T-helper 1 cell (primary cell): ENCODE measurements at regions not wholly inside any gene's neighbourhood (a gene's known extent, or its start where the extent isn't known, plus 50 kb on each side); places are given as distances from the start of the nearest gene placed in this dataset.
"Not testable (repeated sequence)": the region's sequence is repeated elsewhere in the genome, so short reads cannot be mapped to it uniquely, and the experiment has no call there.

Experiments
- DNase-seq, 5 donors: peaks; one replicate each; pipeline ENCODE4 v3.0.0-alpha.2; 2012 to 2020

DNA sequence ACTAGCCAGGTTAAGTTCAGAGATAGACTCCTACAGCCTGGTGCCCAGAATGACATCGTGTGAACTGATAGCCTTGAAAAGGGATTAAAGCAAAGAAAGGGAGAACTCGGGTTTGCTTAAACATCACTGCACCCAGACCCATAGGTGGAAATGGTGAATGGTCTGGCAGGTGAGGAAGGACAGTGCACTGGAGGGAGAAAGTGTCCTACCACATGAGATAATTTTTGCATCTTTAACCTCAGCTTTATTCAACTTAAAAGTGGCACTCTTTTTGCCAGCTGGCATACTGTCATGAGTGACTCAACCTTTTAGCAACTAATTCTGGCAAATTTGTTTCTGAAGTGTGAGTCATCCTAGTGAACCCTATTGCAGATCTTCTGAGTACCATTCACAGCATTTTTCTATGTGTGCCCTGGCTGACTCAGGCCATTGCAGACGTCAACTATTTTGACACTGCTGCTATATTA, 53.0 kb upstream of the DAPP1 start:
- peak in 1 of 5 donors; percentile 33 for DNase-seq

DNA sequence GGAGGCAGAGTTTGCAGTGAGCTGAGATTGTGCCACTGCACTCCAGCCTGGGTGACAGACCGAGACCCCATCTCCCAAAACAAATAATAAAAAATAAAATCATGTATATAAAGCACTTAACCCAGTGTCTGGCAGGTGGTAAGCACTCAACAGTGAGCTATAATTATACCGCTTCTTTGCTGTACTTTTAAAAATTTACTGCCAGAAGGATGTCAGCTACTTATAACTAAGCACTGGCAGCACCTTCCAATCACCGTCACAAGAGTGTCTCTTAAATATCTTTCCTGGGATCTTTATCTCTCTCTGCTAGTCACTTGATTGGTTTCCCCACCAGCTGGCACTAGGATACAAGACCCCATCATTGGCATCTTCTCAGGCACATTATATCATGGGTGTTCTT, 53.9 kb upstream of the DAPP1 start:
- DNase-seq = no peak

GRCh38 chr4:99759988-99760387, 56.6 kb upstream of the DAPP1 start:
- DNase-seq = no peak

GRCh38 chr4:99759346-99759984, 57.2 kb upstream of the DAPP1 start:
- no peak for DNase-seq

DNA sequence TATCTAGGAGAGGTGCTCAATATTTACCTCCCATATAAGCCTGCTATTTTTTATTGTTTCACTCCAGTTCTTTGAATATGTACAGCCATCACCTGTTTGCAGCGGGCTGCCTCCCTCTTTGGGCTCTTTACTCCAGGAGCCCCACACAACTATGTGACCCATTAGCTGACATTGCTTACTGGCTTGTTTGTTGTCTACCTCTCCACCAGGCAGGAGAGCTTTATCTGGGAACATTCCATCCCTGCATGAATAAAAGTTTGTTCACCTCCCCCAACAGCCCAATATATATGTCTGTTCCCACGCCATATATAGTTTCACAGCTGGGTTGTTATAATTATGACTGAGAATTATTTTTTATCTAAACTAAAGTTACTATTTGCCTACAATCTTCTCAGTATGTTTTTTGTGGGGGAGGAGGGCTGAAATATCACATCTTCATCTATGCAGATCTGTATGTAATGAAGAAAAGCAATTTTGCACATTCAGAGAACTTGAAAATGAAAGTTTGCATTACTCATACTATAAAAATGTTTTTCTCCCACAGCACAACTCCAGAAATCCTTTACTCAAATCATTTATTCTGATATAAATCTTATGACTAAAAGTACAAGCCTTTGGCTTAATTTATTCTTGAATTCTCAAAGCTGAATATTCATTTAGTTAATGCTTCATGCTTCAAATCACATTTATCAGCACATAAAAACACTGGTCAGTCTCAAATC, 61.2 kb upstream of the DAPP1 start:
- DNase-seq = no peak

DNA sequence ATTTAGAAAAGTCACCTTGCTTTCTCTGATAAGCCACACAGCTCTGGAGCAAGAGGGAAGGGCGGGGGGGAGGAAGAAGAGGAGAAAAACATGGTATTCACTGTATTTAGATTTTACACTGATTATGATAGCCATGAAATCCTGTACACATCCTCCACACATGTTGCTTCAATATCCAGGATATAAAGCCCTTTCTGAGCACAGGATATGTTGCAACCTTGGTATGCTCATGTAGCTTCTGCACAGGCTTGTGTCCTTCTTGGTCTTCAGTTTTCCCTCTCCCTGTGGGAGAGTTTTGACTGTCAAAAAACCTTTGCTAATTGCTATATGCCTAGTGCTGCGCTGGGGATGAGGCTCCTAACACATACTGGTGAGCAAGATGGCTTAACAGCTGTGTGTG, 61.9 kb upstream of the DAPP1 start:
- no peak for DNase-seq

GRCh38 chr4:99753931-99754330, 62.7 kb upstream of the DAPP1 start:
- DNase-seq = no peak

- DNase-seq = no peak
These were observed 66.9 kb upstream of the DAPP1 start for GRCh38 chr4:99749445-99750391.

DNA sequence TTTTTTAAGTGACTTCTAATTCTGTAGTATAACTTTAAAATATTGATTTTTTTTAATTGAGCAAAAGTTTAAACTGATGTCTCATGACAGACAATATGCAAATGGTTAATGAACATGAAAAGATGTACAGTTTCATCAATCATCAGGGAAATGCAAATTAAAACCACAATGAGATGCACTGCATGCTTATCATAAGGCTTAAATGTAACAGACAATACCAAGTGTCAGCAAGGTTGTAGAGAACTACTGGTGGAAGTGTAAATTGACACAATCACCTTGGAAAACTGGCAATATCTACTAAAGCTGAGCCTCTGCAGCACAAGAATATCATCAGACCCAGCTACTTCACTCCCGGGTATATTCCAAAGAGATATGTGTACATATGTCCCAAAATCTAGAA, 70.2 kb upstream of the DAPP1 start:
- DNase-seq = no peak

DNA sequence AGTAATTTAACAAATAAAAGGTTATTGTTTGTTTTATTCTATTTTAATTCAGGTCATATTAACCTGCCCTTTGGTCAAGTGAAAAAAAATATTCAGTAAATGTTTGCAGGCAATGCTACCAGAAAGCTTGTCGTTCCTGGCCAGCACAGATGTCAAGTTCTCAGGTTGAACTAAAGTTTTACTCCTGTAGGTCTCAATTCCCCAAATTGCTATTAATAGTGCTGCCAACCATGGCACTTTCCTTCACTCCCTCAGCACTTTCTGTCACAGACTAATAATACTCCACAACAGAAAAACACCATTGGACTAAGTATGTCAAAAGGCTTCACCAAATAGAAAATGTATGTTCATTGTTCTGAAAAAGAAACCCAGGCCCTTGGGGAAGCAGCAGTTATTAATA, 79.2 kb upstream of the C4orf54 start:
- no peak for DNase-seq

GRCh38 chr4:99735822-99736221, 78.2 kb upstream of the C4orf54 start:
- DNase-seq = no peak

- DNase-seq = no peak
These were observed 77.1 kb upstream of the C4orf54 start for GRCh38 chr4:99734583-99735322.

- not testable (repeated sequence) for DNase-seq
These were observed 75.8 kb upstream of the C4orf54 start for GRCh38 chr4:99733455-99733854.

GRCh38 chr4:99729186-99729585, 71.6 kb upstream of the C4orf54 start:
- DNase-seq = no peak

- no peak for DNase-seq
These were observed 66.4 kb upstream of the C4orf54 start for GRCh38 chr4:99724067-99724466.

DNA sequence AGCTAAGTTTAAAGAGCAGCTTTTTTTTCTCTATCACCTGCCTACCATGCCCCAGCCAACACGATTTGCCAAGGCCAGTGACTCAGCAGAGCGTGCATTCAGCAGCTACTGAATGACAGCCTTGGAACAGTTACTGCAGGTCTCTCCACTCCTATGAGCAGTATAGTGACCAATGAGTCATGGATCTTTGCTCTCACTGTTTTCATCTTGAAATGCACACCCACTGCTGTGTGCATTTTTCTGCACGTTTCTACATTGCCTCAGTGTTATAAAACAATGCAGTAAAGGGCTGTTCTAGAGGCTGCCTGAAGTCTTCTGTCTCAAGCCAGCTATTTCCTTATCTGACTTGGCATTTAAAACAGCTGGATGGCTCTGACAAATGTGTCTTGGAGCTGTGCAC, 66.0 kb upstream of the C4orf54 start:
- no peak for DNase-seq

DNA sequence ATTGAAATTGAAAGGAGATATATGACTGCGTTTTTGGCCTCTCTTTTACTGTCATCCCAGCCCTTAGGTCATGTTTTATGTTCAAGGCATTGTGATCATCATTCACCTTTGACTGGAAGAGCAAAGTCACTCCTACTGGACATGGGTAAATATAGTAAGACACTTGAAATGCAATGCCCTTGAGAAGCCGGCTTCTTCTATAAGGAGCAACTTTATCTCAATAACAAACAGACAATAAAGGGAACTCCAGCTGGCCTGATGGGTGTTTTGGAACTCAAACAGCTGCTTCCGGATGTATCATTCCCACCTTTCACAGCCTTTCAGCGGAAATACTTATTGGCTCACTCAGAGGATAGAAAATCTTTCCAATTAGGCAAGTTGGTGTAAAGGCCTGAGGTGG, 65.1 kb upstream of the C4orf54 start:
- no peak for DNase-seq

DNA sequence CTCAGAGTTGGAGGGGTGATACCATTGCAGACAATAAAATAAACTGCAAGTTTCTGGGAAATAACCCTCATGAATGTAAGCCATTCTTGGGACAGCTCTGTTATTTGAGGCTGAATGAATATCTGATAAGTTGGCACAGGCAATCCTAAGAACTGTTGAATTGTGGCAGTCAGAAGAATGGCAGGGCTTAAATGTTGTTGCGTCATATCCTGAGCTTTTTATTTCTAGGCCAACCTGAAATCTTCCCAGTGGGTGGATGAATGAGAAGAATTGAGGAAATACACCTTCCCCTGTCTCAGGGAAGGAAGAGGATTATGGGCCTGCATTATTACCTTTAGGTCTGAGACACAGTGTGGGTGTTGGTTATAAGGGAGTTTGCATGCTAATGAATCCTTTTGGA, 64.4 kb upstream of the C4orf54 start:
- no peak for DNase-seq

GRCh38 chr4:99720206-99720605, 62.6 kb upstream of the C4orf54 start:
- no peak for DNase-seq

DNA sequence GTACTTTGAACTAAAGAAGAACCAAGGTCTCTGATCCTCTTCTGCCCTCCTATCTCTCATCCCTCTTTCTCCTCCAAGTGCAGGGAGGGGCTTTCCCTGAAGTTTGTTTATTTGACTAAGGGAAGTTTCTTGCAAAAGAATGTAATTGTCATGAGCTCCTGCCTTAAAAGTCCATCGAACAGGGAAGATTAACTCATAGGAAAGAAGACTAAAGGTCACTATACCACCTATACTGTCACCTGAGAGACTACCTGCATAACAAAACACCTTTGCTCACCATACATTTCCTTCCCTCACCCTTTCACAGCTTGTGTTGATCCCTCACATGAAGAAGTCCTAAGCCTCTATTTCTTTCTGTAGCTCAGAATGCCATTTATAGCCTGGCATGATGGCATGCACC, 59.4 kb upstream of the C4orf54 start:
- DNase-seq = no peak

DNA sequence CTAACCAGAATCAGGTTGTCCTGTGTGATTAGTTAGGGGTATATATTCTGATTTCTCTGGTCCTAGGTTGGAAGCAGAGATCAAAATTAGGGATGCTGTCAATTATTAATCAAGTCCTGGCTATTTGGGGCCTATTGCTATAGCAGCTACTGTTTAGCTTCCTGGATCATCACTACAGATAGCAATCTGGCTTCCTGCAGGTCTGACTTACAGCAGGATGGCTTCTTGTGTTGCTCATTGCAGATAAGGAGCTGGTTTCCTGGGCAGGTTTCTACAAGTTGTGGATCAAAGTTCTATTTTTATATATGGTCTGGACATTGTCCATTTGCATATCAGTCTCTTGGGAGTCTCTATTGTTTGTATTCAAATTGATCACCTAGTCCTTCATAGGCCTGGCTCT, 57.7 kb upstream of the C4orf54 start:
- DNase-seq = no peak

GRCh38 chr4:99714179-99714578, 56.6 kb upstream of the C4orf54 start:
- DNase-seq = no peak

GRCh38 chr4:99712530-99712929, 54.9 kb upstream of the C4orf54 start:
- DNase-seq = no peak
